ENCODE measurements at regions not wholly inside any gene's neighbourhood (a gene's known extent, or its start where the extent isn't known, plus 50 kb on each side); places are given as distances from the start of the nearest gene placed in this dataset.

DNA sequence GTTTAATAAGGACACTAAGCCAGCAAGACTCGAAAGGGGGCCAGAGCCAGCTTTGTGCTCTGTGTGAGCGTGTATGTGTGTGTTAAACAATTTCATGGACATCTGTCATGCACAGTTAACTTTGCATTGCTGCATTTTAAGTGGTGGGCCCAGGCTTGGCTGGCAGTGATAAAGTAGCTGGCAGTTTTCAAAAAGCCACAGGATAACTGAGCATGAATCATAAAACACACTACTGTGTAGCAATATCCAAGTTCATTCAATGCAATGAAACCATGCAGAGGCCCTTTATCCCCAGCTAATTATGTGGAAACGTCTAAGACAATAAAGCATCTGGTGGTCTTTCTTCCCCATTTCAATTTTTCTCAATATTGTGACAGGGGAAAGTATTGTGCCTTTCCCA is 132.9 kb downstream of the NKX6-1 start:
- TF ChIP-seq POLR2AphosphoS5 (IDR thresholded peaks at IDR 0.05; ENCODE audit: low read depth, low read length) (no peak), TAF1 (IDR thresholded peaks at IDR 0.05; ENCODE audit: borderline replicate concordance, insufficient read depth, low read length) (no peak), SIN3A (IDR thresholded peaks at IDR 0.05; ENCODE audit: borderline replicate concordance, insufficient read depth, low read length) (no peak)
- TF ChIP-seq, protein P1, sequence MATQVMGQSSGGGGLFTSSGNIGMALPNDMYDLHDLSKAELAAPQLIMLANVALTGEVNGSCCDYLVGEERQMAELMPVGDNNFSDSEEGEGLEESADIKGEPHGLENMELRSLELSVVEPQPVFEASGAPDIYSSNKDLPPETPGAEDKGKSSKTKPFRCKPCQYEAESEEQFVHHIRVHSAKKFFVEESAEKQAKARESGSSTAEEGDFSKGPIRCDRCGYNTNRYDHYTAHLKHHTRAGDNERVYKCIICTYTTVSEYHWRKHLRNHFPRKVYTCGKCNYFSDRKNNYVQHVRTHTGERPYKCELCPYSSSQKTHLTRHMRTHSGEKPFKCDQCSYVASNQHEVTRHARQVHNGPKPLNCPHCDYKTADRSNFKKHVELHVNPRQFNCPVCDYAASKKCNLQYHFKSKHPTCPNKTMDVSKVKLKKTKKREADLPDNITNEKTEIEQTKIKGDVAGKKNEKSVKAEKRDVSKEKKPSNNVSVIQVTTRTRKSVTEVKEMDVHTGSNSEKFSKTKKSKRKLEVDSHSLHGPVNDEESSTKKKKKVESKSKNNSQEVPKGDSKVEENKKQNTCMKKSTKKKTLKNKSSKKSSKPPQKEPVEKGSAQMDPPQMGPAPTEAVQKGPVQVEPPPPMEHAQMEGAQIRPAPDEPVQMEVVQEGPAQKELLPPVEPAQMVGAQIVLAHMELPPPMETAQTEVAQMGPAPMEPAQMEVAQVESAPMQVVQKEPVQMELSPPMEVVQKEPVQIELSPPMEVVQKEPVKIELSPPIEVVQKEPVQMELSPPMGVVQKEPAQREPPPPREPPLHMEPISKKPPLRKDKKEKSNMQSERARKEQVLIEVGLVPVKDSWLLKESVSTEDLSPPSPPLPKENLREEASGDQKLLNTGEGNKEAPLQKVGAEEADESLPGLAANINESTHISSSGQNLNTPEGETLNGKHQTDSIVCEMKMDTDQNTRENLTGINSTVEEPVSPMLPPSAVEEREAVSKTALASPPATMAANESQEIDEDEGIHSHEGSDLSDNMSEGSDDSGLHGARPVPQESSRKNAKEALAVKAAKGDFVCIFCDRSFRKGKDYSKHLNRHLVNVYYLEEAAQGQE (IDR thresholded peaks at IDR 0.05; ENCODE audit: insufficient read depth in 1 of 2, low read depth in 2 of 2, low read length in 2 of 2), result no peak

All from PFSK-1 (cell line).